ENCODE measurements at regions not wholly inside any gene's neighbourhood (a gene's known extent, or its start where the extent isn't known, plus 50 kb on each side); places are given as distances from the start of the nearest gene placed in this dataset.

- no peak for TF ChIP-seq USF2 (IDR thresholded peaks at IDR 0.05; ENCODE audit: low read depth, low read length)
- no peak for TF ChIP-seq POLR2A (IDR thresholded peaks at IDR 0.05; ENCODE audit: low read depth, low read length)
- TF ChIP-seq, protein P1, sequence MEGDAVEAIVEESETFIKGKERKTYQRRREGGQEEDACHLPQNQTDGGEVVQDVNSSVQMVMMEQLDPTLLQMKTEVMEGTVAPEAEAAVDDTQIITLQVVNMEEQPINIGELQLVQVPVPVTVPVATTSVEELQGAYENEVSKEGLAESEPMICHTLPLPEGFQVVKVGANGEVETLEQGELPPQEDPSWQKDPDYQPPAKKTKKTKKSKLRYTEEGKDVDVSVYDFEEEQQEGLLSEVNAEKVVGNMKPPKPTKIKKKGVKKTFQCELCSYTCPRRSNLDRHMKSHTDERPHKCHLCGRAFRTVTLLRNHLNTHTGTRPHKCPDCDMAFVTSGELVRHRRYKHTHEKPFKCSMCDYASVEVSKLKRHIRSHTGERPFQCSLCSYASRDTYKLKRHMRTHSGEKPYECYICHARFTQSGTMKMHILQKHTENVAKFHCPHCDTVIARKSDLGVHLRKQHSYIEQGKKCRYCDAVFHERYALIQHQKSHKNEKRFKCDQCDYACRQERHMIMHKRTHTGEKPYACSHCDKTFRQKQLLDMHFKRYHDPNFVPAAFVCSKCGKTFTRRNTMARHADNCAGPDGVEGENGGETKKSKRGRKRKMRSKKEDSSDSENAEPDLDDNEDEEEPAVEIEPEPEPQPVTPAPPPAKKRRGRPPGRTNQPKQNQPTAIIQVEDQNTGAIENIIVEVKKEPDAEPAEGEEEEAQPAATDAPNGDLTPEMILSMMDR (conservative IDR thresholded peaks at IDR 0.05; ENCODE audit: low read depth, low read length), result no peak
- no peak for TF ChIP-seq RAD21 (IDR thresholded peaks at IDR 0.05; ENCODE audit: low read length)
- no peak for TF ChIP-seq MXI1 (IDR thresholded peaks at IDR 0.05; ENCODE audit: borderline replicate concordance, low read depth, low read length)
- TF ChIP-seq SMC3 (IDR thresholded peaks at IDR 0.05; ENCODE audit: low read depth, low read length), result no peak
- no peak for TF ChIP-seq CHD1 (IDR thresholded peaks at IDR 0.05; ENCODE audit: low read depth, low read length)
- TF ChIP-seq, protein P2, sequence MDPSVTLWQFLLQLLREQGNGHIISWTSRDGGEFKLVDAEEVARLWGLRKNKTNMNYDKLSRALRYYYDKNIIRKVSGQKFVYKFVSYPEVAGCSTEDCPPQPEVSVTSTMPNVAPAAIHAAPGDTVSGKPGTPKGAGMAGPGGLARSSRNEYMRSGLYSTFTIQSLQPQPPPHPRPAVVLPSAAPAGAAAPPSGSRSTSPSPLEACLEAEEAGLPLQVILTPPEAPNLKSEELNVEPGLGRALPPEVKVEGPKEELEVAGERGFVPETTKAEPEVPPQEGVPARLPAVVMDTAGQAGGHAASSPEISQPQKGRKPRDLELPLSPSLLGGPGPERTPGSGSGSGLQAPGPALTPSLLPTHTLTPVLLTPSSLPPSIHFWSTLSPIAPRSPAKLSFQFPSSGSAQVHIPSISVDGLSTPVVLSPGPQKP (IDR thresholded peaks at IDR 0.05; ENCODE audit: borderline replicate concordance, low read depth, low read length), result no peak
- TF ChIP-seq RFX5 (IDR thresholded peaks at IDR 0.05; ENCODE audit: low read depth, low read length), result no peak
- no peak for TF ChIP-seq MAZ (IDR thresholded peaks at IDR 0.05; ENCODE audit: borderline replicate concordance, low read depth, low read length)
- no peak for TF ChIP-seq BHLHE40 (IDR thresholded peaks at IDR 0.05; ENCODE audit: low read depth, low read length)
- TF ChIP-seq CEBPB (IDR thresholded peaks at IDR 0.05; ENCODE audit: low read depth, low read length), result no peak
- no peak for TF ChIP-seq NFE2L2 (IDR thresholded peaks at IDR 0.05; ENCODE audit: low read depth, low read length)
These were observed 63.2 kb upstream of the LTA4H start for GRCh38 chr12:96098631-96099030.

All from IMR-90 (cell line).